ENCODE measurements at regions not wholly inside any gene's neighbourhood (a gene's known extent, or its start where the extent isn't known, plus 50 kb on each side); places are given as distances from the start of the nearest gene placed in this dataset.

DNA sequence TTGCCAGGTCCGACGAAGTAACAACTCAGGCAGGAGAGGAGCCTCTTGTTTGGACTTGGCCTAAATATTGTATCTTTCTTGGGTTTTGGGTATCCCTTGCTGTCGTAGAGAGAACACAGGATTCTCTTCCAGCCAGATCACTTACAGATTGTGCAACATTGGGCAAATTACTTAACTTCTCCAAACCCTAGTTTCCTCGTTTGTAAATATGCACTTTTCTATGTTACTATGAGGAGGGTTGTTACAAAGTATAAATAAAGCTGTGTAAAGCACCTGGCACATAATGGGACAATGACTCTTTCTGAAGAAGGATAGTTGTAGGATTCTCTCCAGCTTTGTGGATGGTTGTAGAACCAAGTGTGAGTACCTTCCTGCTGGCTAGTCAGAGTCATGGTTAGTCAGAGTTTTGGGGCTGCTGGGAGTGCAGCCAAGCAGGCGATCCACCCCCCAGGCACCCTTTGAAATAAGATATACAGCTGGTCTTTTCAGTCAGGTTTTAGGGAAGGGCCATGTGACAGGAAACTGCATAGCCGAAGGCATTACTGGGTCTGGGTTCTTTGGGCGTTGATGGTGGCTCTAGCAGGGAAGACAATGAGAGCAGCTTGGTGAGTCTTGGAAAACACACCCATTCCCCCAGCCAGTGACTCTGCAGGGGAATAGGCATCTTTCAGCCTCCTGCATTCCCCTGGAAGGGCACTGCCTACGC is 49.9 kb upstream of the GDNF start:
- no peak overlapping the region for H3K27ac ChIP-seq (ENCODE audit: low read depth, low read length)
- no peaks in the 10 kb centered on the region for H3K79me2 ChIP-seq (ENCODE audit: control insufficient read depth, low read length)
- no peaks in the 10 kb centered on the region for H3K9me2 ChIP-seq (replicated peaks; ENCODE audit: control insufficient read depth, low read length)
- no peak overlapping the region for H3K4me2 ChIP-seq (ENCODE audit: low read length)
- no peaks in the 10 kb centered on the region for H3K4me1 ChIP-seq (ENCODE audit: control insufficient read depth, low read length)
- H4K20me1 ChIP-seq (ENCODE audit: control insufficient read depth, insufficient read depth, low read depth, low read length), result no peaks in the 10 kb centered on the region
- TF ChIP-seq, protein P1, sequence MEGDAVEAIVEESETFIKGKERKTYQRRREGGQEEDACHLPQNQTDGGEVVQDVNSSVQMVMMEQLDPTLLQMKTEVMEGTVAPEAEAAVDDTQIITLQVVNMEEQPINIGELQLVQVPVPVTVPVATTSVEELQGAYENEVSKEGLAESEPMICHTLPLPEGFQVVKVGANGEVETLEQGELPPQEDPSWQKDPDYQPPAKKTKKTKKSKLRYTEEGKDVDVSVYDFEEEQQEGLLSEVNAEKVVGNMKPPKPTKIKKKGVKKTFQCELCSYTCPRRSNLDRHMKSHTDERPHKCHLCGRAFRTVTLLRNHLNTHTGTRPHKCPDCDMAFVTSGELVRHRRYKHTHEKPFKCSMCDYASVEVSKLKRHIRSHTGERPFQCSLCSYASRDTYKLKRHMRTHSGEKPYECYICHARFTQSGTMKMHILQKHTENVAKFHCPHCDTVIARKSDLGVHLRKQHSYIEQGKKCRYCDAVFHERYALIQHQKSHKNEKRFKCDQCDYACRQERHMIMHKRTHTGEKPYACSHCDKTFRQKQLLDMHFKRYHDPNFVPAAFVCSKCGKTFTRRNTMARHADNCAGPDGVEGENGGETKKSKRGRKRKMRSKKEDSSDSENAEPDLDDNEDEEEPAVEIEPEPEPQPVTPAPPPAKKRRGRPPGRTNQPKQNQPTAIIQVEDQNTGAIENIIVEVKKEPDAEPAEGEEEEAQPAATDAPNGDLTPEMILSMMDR (IDR thresholded peaks at IDR 0.05; ENCODE audit: low read depth, low read length, poor library complexity, severe bottlenecking), result no peak
- no peak for TF ChIP-seq EZH2phosphoT487 (IDR thresholded peaks at IDR 0.05; ENCODE audit: borderline replicate concordance, low read length)
- H3K36me3 ChIP-seq (ENCODE audit: control insufficient read depth, low read length), result no peaks in the 10 kb centered on the region
- H3K4me3 ChIP-seq (ENCODE audit: low read length), result no peak overlapping the region
- no peaks in the 10 kb centered on the region for H3F3A ChIP-seq (ENCODE audit: control insufficient read depth, insufficient read depth)
- no peaks in the 10 kb centered on the region for H3K27me3 ChIP-seq (ENCODE audit: control insufficient read depth, low read length)
- H3K9me3 ChIP-seq (ENCODE audit: control insufficient read depth, insufficient read depth, low read length), result no peaks in the 10 kb centered on the region

Data from DOHH2 (cell line).